HG03066 (cell line): ENCODE measurements at regions not wholly inside any gene's neighbourhood (a gene's known extent, or its start where the extent isn't known, plus 50 kb on each side); places are given as distances from the start of the nearest gene placed in this dataset.
"Not testable (repeated sequence)": the region's sequence is repeated elsewhere in the genome, so short reads cannot be mapped to it uniquely, and the experiment has no call there.

Source experiments
- ATAC-seq: cut with Tn5 transposase; IDR thresholded peaks from one replicate; pipeline ENCODE4 v1.9.1; 2021; ENCODE audit warnings: low read depth; ENCODE audit not compliant: unreplicated experiment

DNA sequence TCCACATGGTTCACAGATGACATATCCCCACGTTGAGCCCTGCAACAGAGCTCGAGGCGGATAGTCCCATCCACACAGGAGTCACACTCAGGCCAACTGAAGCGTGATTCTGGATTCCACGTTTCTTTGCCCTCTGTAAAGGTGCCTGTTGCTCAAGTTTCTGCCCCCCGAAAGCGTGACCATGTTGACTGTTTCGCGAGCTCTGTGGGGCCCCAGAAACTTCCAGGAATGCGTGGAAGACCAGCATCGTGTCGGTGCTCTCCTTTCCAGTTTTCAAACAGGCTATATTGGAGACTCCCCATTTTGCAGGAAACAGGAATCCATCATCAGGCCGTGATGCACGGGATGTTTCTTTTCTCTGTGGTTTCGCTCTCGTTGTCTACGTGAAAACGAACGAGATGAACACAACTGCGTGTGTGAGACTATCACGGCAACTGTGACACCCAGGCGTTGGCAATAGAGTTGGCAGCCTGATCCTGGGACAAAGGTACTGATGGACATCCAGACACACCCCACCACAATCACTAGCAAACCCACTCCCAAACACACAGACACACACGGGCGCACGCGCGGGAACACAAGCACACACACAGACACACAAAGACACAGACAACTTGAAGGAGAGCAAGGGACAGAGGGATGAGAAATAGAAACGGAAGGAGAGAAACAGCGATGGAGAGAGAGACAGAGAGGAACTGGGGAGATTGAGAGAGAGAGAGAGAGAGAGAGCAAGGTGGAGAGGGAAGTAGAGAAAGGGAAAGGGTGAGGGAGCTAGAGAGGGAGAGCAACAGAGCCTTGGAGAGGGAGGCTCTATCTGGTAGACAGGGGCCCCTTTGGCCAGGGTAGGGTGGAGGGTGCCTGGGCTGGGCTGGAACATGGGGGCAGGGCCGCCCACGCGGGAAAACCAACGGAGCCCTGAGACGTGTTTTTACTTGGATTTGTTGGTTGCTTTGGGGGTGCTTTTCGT lies 1609.3 kb downstream of the SPATA31A7 start:
- not testable (repeated sequence) for ATAC-seq

DNA sequence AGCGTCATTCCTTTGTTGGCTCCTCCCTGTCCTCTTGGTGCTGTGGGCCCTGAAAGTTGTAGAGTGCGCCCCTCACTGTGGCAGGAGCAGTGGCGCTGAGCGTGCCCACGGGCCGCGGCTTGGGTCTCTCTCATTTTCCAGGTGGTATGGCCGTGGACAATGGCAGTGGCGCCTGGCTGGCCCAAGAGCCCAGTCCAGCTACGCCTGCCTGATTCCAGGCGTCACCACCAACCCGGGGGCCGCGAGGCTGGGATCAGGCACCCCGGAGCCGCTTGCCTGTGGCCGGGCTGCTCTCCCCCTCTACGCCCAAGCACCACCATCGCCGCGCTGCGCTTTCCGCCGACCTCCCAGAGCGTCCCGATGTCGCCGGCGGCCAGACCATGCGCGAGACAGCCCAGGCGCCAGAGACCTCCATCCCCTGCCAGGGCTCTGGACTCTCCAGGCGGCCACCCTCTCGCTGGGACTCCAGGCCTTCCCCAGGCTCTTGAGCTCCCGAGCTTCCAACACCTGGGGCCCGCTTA lies 1610.1 kb downstream of the SPATA31A7 start:
- ATAC-seq, result not testable (repeated sequence)

DNA sequence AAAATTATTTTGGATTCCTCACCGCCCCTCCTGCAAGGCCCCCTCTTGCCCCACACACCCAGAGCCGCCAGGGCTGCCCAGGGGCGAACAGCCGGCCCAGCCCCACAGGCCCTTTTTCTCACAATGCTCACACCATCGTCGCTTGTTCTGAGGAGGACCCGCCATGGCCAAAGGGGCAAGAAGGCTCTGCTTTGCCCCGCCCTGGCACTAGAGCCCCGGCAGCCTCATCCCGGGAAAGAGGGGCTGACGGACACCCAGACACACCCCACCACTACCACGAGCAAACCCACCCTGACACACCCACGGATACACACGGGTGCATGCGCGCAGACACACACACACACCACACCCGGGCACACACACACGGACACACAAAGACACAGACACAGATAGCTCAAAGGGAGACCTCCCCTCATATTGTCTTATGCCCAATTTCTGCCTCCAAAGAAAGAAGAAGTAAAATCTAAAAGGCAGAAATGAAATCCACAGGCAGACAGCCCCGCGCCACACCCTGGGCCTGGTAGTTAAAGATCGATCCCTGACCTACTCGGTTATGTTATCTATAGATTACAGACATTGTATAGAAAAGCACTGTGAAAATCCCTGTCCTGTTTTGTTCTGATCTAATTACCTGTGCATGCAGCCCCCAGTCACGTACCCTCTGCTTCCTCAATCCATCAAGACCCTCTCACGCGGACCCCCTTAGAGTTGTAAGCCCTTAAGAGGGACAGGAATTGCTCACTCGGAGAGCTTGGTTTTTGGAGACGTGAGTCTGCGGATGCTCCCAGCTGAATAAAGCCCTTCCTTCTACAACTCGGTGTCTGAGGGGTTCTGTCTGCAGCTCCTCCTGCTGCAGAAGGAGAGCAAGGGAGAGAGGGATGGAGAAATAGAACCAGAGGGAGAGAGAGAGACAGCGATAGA lies 1610.9 kb downstream of the SPATA31A7 start:
- peak; percentile 20 for ATAC-seq

DNA sequence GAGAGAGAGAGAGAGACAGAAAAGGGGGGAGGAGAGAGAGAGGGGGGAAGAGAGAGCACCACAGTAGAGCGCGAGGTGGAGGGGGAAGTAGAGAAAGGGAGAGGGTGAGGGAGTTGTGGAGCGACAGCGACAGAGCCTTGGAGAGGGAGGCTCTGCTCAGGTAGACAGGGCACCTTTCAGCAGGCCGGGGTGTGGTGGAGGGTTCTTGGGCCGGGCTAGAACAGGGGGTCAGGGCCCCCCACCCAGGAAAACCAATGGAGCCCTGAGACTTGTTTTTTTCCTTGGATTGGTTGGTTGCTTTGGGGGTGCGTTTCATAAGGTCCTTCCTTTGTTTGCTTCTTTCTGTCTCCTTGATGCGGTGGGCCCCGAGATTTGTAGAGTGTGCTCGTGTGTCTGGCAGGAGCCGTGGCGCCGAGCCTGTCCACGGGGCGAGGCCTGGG lies 1611.6 kb downstream of the SPATA31A7 start:
- ATAC-seq, result not testable (repeated sequence)

DNA sequence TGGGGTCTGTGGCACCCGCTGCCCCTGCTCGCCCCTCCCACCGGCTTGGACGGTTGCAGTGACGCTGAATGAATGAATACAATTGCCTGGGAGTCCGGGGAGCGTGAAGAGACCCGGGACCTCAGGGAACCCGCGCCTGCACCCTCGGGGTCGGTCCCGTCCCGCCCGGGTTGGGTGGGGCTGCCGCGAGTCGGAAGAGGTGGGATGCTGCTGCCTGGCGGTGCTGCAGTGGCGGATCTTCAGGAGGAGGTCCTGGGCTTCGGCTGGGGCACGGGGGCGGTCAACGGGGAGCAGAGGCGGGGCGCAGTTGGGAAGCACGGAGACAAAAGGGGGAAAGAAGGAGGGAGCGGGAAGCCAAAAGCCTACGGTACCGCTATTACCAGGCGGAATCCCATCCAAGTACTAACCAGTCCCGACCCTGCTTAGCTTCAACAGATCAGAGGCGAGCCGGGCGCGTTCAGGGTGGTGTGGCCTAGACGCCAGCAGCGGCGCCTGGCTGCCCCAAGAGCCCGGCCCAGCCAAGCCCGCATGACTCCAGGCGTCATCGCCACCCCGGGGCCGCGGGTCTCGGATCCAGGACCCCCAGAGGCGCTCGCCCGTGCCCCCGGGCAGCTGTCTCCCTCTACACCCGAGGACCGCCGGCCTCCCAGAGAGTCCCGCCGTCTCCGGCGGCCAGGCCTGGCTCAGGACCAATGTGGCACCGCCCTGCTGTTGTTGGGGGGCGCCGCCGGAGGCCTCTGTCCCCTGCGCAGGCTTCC lies 1612.3 kb downstream of the SPATA31A7 start:
- ATAC-seq, result peak; percentile 97

DNA sequence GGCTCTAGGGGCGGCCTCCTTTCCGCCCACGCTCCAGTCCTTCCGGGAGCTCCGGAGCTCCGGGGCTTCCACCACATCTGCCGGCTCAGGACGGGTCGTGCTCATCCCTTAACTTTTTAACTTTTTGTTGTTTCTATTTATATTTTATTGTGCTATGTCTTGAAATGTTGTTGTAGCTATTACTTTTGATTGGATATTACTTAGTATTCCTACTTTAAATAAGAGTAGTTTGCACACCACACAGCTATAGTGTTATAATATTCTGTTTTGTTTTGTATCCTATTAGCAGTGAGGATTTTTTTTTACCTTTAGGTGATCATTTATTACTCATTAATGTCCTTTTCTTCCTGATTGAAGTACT lies 1612.9 kb downstream of the SPATA31A7 start:
- ATAC-seq, result not testable (repeated sequence)

DNA sequence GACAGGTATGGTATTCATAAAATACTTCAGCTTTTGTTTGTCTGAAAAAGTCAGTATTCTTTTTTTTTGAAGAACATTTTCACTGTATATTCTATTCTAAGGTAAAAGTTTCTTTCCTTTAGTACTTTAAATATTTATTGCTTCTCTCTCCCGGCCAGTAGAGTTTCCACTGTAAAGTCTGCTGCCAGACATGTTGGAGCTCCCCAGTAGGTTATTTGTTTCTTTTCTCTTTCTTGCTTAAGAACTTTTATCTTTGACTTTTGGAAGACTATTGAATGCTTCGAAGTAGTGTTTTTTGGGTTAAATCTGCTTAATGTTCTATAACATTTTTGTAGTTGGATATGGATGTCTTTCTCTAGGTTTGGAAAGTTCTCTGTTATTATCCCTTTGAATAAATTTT lies 1613.3 kb downstream of the SPATA31A7 start:
- ATAC-seq, result not testable (repeated sequence)

DNA sequence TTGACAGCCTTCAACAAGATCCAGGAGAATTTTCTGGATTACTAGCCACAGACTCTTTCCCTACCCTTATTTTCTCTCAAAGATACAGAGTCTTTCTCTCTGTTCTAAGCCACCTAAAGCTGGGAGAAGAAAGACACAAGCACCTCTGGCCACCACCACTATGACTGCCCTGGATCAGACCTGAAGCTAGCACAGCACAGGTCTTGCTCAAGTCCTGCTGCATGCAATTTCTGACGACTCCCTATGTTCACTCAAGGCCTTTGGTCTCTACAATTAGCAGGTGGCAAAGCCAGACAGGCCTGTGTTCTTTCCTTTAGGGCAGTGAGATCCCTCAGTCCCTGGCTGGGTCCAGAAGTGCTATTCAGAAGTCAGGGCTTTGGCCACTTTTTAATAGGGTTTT lies 1614.5 kb downstream of the SPATA31A7 start:
- not testable (repeated sequence) for ATAC-seq

DNA sequence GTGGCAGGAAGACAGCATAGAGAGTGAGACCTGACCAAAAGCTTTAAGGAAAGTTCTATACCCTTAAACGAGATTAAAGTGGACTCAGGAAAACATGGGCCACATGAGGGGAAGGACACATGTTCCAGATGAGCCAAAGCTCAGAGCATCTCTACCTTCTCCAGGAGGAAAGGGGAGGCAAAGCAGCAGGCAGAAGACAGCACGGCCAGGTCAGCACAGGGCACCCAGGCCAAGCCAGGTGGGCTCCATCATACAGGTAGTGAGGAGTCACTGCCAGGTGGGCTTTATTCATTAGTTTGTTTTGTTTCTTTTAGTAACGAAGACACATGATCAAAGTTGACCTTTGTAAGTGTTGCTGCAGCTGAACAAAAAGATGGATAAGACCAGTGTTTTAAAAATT lies 1617.6 kb downstream of the SPATA31A7 start:
- not testable (repeated sequence) for ATAC-seq

DNA sequence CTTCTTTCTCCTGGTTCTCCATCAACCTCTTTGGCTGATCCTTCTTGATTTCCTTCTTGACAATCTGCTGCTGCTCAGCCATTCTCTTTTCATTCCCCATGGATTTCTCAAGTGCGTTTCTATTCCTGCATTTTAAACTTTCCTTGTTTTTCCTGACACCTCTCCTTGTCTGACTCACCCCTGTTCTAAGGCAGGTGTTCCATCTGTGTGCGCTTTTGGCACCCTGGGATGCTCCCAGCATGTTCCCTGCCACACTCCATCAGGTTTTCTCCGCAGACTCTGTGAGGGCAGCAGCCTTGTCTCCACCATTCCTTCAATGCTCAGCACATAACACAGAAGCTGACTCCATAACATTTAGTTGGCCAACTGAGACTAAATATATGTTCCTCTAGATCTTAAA lies 1618.2 kb downstream of the SPATA31A7 start:
- ATAC-seq, result not testable (repeated sequence)

DNA sequence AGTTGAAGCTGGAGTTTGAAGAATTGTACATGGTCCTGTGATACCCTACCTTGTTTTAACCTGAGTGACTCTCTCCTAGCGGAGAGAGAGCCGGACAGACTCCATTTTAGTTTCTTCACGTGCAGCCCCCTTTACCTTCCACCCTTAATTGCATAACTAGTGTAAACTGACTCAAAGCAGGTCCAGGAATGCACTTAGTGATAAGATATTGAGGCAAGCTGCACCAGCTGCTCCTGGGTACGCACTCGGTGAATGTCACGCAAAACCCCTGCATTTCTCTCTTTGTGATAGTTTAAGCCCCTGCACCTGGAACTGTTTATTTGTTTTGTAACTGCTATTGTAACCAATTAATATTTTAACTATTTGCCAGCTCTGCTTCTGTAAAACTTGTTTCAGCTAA lies 1620.5 kb downstream of the SPATA31A7 start:
- ATAC-seq, result not testable (repeated sequence)

DNA sequence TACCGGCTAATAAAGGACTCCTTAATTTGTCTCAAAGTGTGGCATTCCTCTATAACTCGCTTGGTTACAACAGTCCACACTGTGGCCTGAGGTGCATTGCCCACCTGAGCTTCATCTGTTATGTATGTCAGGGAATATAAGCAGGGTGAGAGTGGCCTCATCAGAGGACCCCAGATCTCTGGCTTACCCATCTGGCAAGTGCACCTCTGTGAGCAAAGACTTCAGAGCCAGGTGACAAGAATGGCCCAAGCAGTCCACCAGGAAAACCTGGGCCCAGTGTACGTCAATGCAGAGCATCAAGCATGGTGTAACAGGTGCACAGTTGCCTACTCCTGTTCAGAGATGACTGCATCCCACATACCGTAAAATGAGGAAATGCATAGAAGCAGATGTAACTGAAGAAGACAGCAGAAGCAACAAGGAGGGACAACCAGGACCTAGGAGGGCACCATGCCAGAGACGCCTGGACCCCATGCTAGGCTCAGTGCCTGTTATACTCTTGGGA lies 1621.0 kb downstream of the SPATA31A7 start:
- ATAC-seq, result not testable (repeated sequence)

DNA sequence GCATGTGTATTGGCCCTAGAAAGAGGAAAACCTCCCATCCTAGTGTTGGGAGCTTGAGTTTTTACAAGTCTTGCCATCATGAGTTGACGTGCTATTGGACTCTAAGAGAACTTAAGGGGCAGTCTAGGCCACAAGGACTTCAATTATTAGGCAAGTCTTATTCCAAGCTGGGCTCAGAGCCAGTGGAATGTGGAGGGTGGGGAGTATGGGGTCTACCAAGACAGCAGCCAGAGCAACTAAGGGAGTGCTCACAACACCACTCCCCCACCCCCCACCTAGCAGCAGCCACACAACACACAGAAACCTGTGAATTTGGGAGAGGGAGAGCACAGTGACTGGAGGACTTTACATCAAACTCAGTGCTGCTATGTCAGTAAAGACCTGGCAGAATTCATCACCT lies 1625.6 kb downstream of the SPATA31A7 start:
- not testable (repeated sequence) for ATAC-seq

DNA sequence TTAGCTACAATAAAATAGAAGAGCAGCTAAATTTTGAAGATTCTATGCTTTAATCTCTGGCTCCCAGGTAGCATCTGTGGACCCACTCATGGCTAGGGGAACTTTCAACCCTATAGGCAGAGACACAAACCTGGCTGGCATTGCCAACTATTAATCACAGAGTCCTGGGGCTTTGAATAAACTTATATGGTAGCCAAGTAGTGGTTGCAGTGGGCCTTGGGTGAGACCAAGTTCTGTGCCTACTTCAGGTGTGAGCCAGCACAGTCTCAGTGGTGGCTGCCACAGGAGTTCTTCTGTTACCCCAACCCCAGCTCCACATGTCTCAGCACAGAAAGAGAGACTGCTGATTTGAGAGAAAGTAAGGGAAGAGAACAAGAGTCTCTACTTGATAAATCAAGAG lies 1626.5 kb downstream of the SPATA31A7 start:
- ATAC-seq, result not testable (repeated sequence)

DNA sequence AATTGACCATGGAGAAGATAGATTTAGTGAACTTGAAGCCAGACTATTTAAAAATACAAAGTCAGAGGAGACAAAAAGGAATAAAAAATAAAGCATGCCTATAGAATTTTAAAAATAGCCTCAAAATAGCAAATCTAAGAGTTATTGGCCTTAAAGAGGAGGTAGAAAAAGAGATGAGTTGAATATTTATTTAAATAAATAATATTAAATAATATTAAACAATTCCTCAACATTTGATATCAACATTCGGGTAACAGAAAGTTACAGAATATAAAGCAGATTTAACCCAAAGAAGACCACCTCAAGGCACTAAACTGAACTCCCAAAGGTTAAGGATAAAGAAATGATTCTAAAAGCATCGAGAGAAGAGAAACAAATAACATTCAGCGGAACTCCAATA lies 1627.4 kb downstream of the SPATA31A7 start:
- not testable (repeated sequence) for ATAC-seq

DNA sequence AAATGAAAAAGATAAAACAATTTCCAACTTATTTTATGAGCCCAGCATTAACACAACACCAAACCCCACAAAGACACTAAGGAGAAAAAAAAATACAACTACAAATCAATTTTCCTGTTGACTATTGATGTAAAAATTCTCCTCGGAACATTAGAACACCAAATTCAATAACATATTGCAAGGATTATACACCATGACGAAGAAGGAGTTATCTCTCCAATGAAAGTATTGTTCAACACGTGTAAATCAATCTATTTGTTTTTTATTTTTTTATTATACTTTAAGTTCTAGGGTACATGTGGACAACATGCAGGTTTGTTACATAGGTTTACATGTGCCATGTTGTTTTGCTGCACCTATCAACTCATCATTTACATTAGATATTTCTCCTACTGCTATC lies 1632.3 kb downstream of the SPATA31A7 start:
- not testable (repeated sequence) for ATAC-seq

DNA sequence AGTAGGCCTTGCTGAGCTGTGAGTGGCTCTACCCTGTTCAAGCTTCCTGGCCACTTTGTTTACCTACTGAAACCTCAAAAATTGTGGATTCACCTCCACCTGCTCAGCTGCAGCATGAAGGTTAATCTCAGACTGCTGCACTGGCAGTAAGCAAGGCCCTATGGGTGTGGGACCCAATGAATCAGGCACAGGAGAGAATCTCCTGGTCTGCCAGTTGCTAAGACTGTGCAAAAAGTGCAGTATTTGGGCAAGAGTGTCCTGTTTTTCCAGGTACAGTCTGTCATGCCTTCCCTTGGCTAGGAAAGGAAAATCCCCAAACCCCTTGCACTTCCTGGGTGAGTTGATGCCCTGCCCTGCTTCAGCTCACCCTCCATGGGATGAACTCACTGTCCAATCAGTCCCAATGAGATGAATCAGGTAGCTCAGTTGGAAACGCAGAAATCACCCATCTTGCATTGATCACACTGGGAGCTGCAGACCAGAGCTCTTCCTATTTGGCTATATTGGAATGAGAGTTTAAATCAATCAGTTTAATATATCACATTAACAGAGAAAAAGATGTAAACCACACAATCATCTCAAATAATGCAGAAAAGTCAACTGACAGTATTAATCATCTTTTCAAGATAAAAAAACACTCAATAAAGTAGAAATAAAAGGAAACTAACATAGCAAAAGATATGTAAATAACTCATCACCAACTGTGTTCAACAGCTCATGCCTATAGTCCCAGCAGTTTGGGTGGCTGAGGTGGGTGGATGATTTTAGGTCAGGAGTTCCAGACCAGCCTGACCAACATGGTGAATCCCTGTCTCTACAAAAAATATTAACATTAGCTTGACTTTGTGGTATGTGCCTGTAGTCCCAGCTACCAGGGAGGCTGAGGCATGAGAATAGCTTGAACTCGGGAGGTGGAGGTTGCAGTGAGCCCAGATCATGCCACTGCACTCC lies 1638.4 kb downstream of the SPATA31A7 start:
- not testable (repeated sequence) for ATAC-seq

DNA sequence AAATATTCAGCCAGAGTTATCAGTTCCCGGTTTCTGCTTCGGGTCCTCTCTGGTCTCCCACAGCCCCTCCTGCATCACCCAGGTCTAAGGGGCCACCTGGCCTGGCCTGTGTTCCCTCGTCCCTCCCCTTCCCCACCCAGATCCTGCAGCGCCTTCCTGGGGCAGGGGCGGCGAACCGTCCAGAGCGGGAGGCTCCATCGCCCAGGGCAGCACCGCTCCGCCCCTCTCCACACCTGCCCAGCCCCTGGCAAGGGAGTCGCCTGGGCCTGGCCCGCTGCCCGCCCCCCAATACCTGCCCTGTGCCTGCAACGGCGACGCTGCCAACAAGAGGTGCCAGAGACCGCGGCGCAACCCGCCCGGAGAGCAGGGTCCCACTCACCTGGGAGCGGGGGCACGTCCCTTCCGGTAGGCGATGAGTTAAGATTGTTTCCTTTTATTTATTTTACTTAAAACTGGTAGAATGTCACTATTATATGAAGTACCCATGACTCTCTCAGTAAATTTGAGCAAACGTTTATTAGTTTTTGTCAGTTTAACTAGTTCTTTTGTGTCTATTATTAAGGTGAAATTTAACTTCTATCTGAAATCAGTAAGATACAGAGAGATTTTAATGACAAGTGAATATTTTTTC lies 1641.1 kb downstream of the SPATA31A7 start:
- ATAC-seq, result not testable (repeated sequence)
